ENCODE measurements at regions not wholly inside any gene's neighbourhood (a gene's known extent, or its start where the extent isn't known, plus 50 kb on each side); places are given as distances from the start of the nearest gene placed in this dataset.

- no peak for DNase-seq (ENCODE audit: low read depth in 2 of 2)
Observed at GRCh38 chr12:124458992-124459851, 108.2 kb downstream of the NCOR2 start.

- no peak for DNase-seq (ENCODE audit: low read depth in 2 of 2)
Observed at GRCh38 chr12:124458220-124458991, 109.0 kb downstream of the NCOR2 start.

- no peak for DNase-seq (ENCODE audit: low read depth in 2 of 2)
Observed at GRCh38 chr12:124457287-124458219, 109.9 kb downstream of the NCOR2 start.

GRCh38 chr12:124456652-124457152 lies 110.7 kb downstream of the NCOR2 start:
- no peak for DNase-seq (ENCODE audit: low read depth in 2 of 2)

GRCh38 chr12:124456133-124456651 lies 111.2 kb downstream of the NCOR2 start:
- DNase-seq (ENCODE audit: low read depth in 2 of 2), result no peak

GRCh38 chr12:124455336-124455735 lies 112.1 kb downstream of the NCOR2 start:
- no peak for DNase-seq (ENCODE audit: low read depth in 2 of 2)

GRCh38 chr12:124454735-124455134 lies 112.7 kb downstream of the NCOR2 start:
- peak in 1 of 2 experiments; percentile 10 for DNase-seq (ENCODE audit: low read depth in 2 of 2)

GRCh38 chr12:124454352-124454725 lies 113.1 kb downstream of the NCOR2 start:
- DNase-seq (ENCODE audit: low read depth in 2 of 2), result no peak

- peak in 1 of 2 experiments; percentile 9 for DNase-seq (ENCODE audit: low read depth in 2 of 2)
Observed at GRCh38 chr12:124453419-124454351, 113.7 kb downstream of the NCOR2 start.

- no peak for DNase-seq (ENCODE audit: low read depth in 2 of 2)
Observed at GRCh38 chr12:124452576-124453331, 114.7 kb downstream of the NCOR2 start.

GRCh38 chr12:124451637-124452243 lies 115.7 kb downstream of the NCOR2 start:
- no peak for DNase-seq (ENCODE audit: low read depth in 2 of 2)

GRCh38 chr12:124451016-124451415 lies 116.4 kb downstream of the NCOR2 start:
- DNase-seq (ENCODE audit: low read depth in 2 of 2), result no peak

GRCh38 chr12:124450376-124450750 lies 117.0 kb downstream of the NCOR2 start:
- no peak for DNase-seq (ENCODE audit: low read depth in 2 of 2)

- no peak for DNase-seq (ENCODE audit: low read depth in 2 of 2)
Observed at GRCh38 chr12:124449623-124450375, 117.6 kb downstream of the NCOR2 start.

GRCh38 chr12:124448955-124449622 lies 118.3 kb downstream of the NCOR2 start:
- DNase-seq (ENCODE audit: low read depth in 2 of 2), result no peak

GRCh38 chr12:124448241-124448954 lies 119.0 kb downstream of the NCOR2 start:
- DNase-seq (ENCODE audit: low read depth in 2 of 2), result no peak

- DNase-seq (ENCODE audit: low read depth in 2 of 2), result no peak
Observed at GRCh38 chr12:124446364-124446763, 121.0 kb downstream of the NCOR2 start.
